ENCODE measurements at regions not wholly inside any gene's neighbourhood (a gene's known extent, or its start where the extent isn't known, plus 50 kb on each side); places are given as distances from the start of the nearest gene placed in this dataset.

GRCh38 chr5:163988566-163988965, 483.1 kb downstream of the MAT2B start:
- no peaks in the 10 kb centered on the region for H3K27me3 ChIP-seq (ENCODE audit: control insufficient read depth in 4 of 4, insufficient read depth in 4 of 4, low read length in 3 of 4)
- no peak overlapping the region for H3K4me3 ChIP-seq (ENCODE audit: low read depth in 1 of 3, low read length in 3 of 3)
- no peaks in the 10 kb centered on the region for H3K36me3 ChIP-seq (ENCODE audit: control insufficient read depth in 4 of 4, insufficient read depth in 3 of 4, low read depth in 1 of 4, low read length in 3 of 4)
- DNase-seq (ENCODE audit: low spot score): no peak
- no peaks in the 10 kb centered on the region for H3K4me1 ChIP-seq (ENCODE audit: control insufficient read depth in 4 of 4, insufficient read depth in 4 of 4, low read length in 3 of 4)
- 55% methylated on average over 4 of the region's 4 CpGs for WGBS
- no peaks in the 10 kb centered on the region for H3K9me3 ChIP-seq (ENCODE audit: control insufficient read depth in 4 of 4, low read length in 3 of 4)
- no peak overlapping the region for H3K27ac ChIP-seq (ENCODE audit: low read depth in 1 of 2, low read length in 2 of 2)
- no peak overlapping the region for H3K9ac ChIP-seq (ENCODE audit: low read depth in 1 of 2, low read length in 2 of 2)
- TF ChIP-seq CTCF (IDR thresholded peaks at IDR 0.05; ENCODE audit: low read depth, low read length, missing input control) (no peak), NR2F2 (IDR thresholded peaks at IDR 0.05) (no peak), EGR1 (IDR thresholded peaks at IDR 0.05; ENCODE audit: low read depth in 2 of 2) (no peak), ATF3 (IDR thresholded peaks at IDR 0.05) (no peak), MAX (IDR thresholded peaks at IDR 0.05) (no peak), RXRA (IDR thresholded peaks at IDR 0.05) (no peak)

GRCh38 chr5:163993126-163993525, 487.7 kb downstream of the MAT2B start:
- WGBS: 81% methylated on average over 6 of the region's 6 CpGs
- DNase-seq (ENCODE audit: low spot score): no peak
- no peaks in the 10 kb centered on the region for H3K27me3 ChIP-seq (ENCODE audit: control insufficient read depth in 4 of 4, insufficient read depth in 4 of 4, low read length in 3 of 4)

More at GRCh38 chr5:163993126-163993525, 487.7 kb downstream of the MAT2B start:
- no peaks in the 10 kb centered on the region for H3K36me3 ChIP-seq (ENCODE audit: control insufficient read depth in 4 of 4, insufficient read depth in 3 of 4, low read depth in 1 of 4, low read length in 3 of 4)
- H3K9me3 ChIP-seq (ENCODE audit: control insufficient read depth in 4 of 4, low read length in 3 of 4): no peaks in the 10 kb centered on the region
- no peak overlapping the region for H3K9ac ChIP-seq (ENCODE audit: low read depth in 1 of 2, low read length in 2 of 2)
- TF ChIP-seq HNF4G (IDR thresholded peaks at IDR 0.05) (no peak), RXRA (IDR thresholded peaks at IDR 0.05) (no peak), ZBTB33 (IDR thresholded peaks at IDR 0.05) (no peak), JUND (IDR thresholded peaks at IDR 0.05) (no peak), SP1 (IDR thresholded peaks at IDR 0.05) (no peak), YY1 (IDR thresholded peaks at IDR 0.05) (no peak), RAD21 (IDR thresholded peaks at IDR 0.05) (no peak), HNF4A (conservative IDR thresholded peaks at IDR 0.05) (no peak), GABPA (IDR thresholded peaks at IDR 0.05 in 1 of 2, conservative IDR thresholded peaks at IDR 0.05 in 1 of 2) (no peak), FOXA1 (IDR thresholded peaks at IDR 0.05) (no peak), MAX (IDR thresholded peaks at IDR 0.05) (no peak), ATF3 (IDR thresholded peaks at IDR 0.05) (no peak), EGR1 (IDR thresholded peaks at IDR 0.05; ENCODE audit: low read depth in 2 of 2) (no peak), NR2F2 (IDR thresholded peaks at IDR 0.05) (no peak), TAF1 (conservative IDR thresholded peaks at IDR 0.05) (no peak), FOXA2 (IDR thresholded peaks at IDR 0.05) (no peak)
- H3K4me1 ChIP-seq (ENCODE audit: control insufficient read depth in 4 of 4, insufficient read depth in 4 of 4, low read length in 3 of 4): no peaks in the 10 kb centered on the region
- H3K27ac ChIP-seq (ENCODE audit: low read depth in 1 of 2, low read length in 2 of 2): no peak overlapping the region
- H3K4me3 ChIP-seq (ENCODE audit: low read depth in 1 of 3, low read length in 3 of 3): no peak overlapping the region

Data from liver (tissue), 8 donors.